Sciatic nerve (tissue), 2 donors: ENCODE measurements at regions not wholly inside any gene's neighbourhood (a gene's known extent, or its start where the extent isn't known, plus 50 kb on each side); places are given as distances from the start of the nearest gene placed in this dataset.
A peak's percentile ranks its signal among the peaks of the same experiment; 100 is the strongest.
"Not testable (repeated sequence)": the region's sequence is repeated elsewhere in the genome, so short reads cannot be mapped to it uniquely, and the experiment has no call there.

Experiments
- ATAC-seq: fragments of 200-7000 bp; cut with Tn5 transposase; one replicate; pipeline ENCODE4 v1.9.1; 2020; ENCODE audit warnings: mild to moderate bottlenecking, moderate library complexity
- DNase-seq: peaks from one replicate; pipeline ENCODE4 v3.0.0-alpha.2; 2020; ENCODE audit warnings: low spot score
- intact Hi-C: fragments of 100-400 bp; cut with DNase I; formaldehyde crosslinking; loops from one replicate; pipeline ENCODE4 v1.14.2; 2022
- donor health status: DM: no; HTN: no; CAD: no.
- donor health status: DM: no; HTN: no; CAD: no.

- intact Hi-C loops: no loop called here
- DNase-seq (no peak), ATAC-seq (no peak)
Measured at GRCh38 chr3:128550471-128551126, 57.6 kb upstream of the GATA2 start.

DNA sequence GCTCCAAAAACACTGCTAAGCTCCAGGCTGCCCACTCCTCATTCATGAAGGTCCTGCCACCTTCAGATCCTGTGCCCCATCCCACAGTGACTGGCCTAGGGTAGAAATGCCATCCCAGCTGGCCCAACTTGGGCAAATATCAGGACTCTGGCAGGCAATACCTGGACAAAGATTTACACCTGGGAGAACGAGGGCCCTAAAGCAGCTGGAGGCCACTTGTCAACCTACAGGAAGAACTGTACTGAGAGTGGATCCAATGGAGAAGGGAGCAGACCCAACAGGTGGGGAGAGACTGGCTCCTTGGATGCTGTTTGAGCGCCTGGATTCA lies 57.1 kb upstream of the GATA2 start:
- DNase-seq: no peak
- intact Hi-C loops: no loop called here
- no peak for ATAC-seq

DNA sequence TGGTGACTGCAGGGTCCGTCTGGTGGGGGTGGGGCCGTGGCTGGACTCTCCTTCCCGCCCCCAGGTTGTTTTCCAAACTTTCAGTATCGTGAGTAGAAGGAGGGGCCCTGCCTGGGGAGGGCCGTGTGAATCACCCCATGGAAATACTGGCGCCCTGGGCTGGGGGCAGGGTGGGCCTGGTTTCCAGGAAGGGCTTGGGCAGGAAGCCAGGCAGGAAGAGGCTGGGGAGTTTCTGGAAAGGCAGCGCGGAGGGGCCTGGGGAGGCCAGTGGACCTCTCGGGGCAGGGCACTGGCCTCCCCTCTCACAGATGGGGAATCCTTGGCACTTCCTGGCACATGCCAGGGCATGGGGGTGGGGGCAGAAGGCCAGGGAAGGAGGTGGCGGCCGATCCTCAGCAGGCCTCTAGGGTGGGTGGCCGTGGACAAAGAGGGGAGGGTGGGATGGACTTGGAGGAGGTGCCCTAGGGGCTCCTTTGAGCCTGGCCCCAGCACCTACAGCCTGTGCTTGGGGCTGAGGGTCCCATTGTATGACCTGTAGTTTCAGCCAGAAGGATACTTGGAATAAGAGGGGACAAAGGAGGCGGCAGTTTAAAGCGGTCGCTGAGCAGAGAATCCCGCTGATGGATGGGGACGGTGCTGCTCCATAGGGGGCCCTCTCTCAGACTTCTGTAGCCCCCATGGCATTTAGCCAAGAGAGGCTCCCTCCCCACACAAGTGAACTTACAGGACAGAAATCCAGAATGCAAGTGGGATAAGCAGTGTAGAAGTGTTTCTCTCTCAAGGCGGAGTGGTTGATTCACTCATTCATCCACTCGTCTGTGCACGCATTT lies 56.5 kb upstream of the GATA2 start:
- DNase-seq: peak; percentile 72
- intact Hi-C loops: no loop called here
- peak; percentile 45 for ATAC-seq

DNA sequence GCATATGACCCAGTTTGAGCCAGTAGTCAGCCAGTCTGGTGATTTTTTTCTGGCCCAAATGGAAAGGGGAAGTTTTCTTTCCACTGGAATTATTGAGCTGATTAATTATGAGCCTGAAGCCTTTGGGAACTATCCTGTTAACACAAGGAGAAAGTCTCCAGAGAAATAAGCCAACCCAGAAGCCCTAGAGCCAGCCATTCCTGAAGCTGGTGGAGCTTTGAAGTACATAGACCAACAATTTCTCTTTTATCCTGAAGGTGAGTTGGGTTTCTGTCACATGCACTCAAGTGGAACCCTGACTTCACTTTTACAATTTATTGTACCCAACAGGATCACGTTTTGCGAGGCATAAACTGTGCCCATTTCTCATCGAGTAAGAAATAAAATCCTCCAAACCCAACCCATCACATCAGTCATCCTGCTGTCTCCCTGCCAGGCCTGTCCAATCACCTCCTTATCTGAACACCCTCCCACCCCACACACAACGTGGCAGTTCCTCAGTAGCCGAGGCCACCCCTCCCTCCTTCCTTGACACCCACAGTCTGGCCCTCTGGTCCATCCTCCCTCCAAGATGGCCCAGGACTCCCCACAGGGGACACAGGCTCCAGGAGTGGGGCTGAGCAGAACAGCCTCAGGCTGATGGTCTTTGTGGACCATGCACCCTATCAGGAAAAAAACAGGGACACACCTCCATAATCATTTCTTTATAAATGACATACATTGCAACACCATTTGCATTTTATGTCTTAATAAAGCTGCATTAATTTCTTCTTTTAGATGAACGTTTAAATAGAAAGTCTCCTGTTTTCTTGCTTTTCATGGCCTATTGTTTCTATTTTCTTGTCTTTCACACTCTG lies 55.7 kb upstream of the GATA2 start:
- intact Hi-C loops: no loop called here
- no peak for DNase-seq
- no peak for ATAC-seq

GRCh38 chr3:128548021-128548420 lies 55.0 kb upstream of the GATA2 start:
- intact Hi-C loops: no loop called here
- no peak for DNase-seq
- no peak for ATAC-seq

GRCh38 chr3:128547368-128547987 lies 54.5 kb upstream of the GATA2 start:
- no peak for DNase-seq
- ATAC-seq: peak; percentile 22
- intact Hi-C loops: no loop called here

- DNase-seq: no peak
- no peak for ATAC-seq
- intact Hi-C loops: no loop called here
Measured at GRCh38 chr3:128546646-128547045, 53.6 kb upstream of the GATA2 start.

DNA sequence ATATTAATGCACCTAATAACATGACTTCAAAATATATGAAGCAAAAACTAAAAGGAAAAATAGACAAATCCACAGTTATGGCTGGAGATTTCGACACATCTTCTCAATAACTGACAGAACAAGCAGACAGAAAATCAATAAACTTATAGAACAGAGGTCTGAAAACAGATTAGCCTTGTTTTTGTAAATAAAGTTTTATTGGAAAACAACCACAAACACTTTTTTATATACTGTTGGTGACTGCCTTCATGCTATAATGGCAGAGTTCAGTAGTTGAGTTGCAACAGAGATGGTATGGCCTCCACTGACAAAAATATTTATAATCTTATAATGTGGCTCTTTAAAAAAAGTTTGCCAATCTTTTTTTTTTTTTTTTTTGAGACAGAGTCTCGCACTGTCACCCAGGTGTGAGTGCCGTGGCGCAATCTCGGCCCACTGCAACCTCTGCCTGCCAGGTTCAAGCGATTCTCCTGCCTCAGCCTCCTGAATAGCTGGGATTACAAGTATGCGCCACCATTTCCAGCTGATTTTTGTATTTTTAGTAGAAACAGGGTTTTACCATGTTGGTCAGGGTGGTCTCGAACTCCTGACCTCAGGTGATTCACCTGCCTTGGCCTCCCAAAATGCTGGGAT lies 52.2 kb upstream of the GATA2 start:
- intact Hi-C loops: no loop called here
- ATAC-seq: no peak
- DNase-seq: no peak

DNA sequence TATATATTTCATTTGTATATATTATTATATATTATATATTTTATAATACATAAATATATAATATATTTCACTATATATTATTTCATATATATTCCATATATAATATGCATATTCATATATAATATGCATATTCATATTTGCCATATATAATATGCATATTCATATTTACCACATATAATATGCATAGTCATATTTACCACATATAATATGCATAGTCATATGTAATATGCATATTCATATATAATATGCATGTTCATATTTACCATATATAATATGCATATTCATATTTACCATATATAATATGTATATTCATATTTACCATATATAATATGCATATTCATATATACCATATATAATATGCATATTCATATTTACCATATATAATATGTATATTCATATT lies 51.2 kb upstream of the GATA2 start:
- DNase-seq: no peak
- intact Hi-C loops: no loop called here
- ATAC-seq: no peak

DNA sequence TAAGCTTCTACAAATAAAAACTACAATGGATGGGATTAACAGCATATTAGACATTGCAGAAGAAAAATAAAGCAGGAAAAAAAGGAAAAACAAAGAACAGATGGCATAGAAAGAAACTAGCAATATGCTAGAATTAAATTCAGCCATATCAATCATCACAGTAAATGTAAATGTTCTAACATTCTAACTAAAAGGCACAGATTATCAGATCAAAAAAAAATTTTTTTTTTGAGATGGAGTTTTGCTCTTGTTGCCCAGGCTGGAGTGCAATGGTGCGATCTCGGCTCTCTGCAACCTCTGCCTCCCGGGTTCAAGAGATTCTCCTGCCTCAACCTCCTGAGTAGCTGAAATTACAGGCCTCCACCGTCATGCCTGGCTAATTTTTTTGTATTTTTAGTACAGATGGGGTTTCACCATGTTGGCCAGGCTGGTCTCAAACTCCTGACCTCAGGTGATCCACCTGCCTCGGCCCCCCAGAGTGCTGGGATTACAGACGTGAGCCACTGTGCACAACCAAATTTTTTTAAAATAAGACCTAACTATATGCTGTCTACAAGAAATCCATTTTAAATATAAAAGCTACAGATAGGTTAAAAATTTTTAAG lies 50.7 kb upstream of the GATA2 start:
- intact Hi-C loops, ATAC-seq, DNase-seq: not testable (repeated sequence)
